Sigmoid colon (tissue), 4 donors: ENCODE measurements at regions not wholly inside any gene's neighbourhood (a gene's known extent, or its start where the extent isn't known, plus 50 kb on each side); places are given as distances from the start of the nearest gene placed in this dataset.
A peak's percentile ranks its signal among the peaks of the same experiment; 100 is the strongest.

ENCODE experiments used
- EP300 ChIP-seq, 4 donors: sonication (generic); formaldehyde crosslinking; IDR thresholded peaks; one replicate each; pipeline ENCODE4 v1.6.1; 2017; ENCODE audit warnings: antibody characterized with exemption in 4 of 4
- POLR2A ChIP-seq, 2 donors: fragments of 450-650 bp; IDR thresholded peaks; one replicate each; pipeline ENCODE4 v1.6.1; 2016; ENCODE audit warnings: antibody characterized with exemption in 2 of 2, mild to moderate bottlenecking in 2 of 2, moderate library complexity in 2 of 2
- POLR2AphosphoS5 ChIP-seq, 4 donors: sonication (generic); formaldehyde crosslinking; IDR thresholded peaks; one replicate each; pipeline ENCODE4 v1.6.1; 2017; ENCODE audit warnings: antibody characterized with exemption in 4 of 4
- TF ChIP-seq, protein P1 (sequence below), 4 experiments: fragments of 450-650 bp in 3 of 4; fragments of 200-600 bp in 1 of 4; IDR thresholded peaks; one replicate each; pipeline ENCODE4 v1.5.1; 2016 to 2019; ENCODE audit warnings: antibody characterized with exemption in 4 of 4, mild to moderate bottlenecking in 3 of 4, moderate library complexity in 2 of 4

GRCh38 chr5:166117072-166118066, 2174.1 kb upstream of the WWC1 start:
- no peak for TF ChIP-seq POLR2A (IDR thresholded peaks at IDR 0.05)
- TF ChIP-seq, protein P1, sequence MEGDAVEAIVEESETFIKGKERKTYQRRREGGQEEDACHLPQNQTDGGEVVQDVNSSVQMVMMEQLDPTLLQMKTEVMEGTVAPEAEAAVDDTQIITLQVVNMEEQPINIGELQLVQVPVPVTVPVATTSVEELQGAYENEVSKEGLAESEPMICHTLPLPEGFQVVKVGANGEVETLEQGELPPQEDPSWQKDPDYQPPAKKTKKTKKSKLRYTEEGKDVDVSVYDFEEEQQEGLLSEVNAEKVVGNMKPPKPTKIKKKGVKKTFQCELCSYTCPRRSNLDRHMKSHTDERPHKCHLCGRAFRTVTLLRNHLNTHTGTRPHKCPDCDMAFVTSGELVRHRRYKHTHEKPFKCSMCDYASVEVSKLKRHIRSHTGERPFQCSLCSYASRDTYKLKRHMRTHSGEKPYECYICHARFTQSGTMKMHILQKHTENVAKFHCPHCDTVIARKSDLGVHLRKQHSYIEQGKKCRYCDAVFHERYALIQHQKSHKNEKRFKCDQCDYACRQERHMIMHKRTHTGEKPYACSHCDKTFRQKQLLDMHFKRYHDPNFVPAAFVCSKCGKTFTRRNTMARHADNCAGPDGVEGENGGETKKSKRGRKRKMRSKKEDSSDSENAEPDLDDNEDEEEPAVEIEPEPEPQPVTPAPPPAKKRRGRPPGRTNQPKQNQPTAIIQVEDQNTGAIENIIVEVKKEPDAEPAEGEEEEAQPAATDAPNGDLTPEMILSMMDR (IDR thresholded peaks at IDR 0.05), result no peak
- TF ChIP-seq POLR2AphosphoS5 (IDR thresholded peaks at IDR 0.05), result peak in 1 of 4 donors; percentile 5
- no peak for TF ChIP-seq EP300 (IDR thresholded peaks at IDR 0.05)
